HepG2 (cell line): ENCODE measurements at regions not wholly inside any gene's neighbourhood (a gene's known extent, or its start where the extent isn't known, plus 50 kb on each side); places are given as distances from the start of the nearest gene placed in this dataset.
"Not testable (repeated sequence)": the region's sequence is repeated elsewhere in the genome, so short reads cannot be mapped to it uniquely, and the experiment has no call there.

ENCODE experiments used
- ATAC-seq: fragments of 200-7000 bp; cut with Tn5 transposase; 3 replicates; pipeline ENCODE4 v1.9.1; 2020; ENCODE audit warnings: mild to moderate bottlenecking, moderate library complexity
- BruUV-seq: library from RNA; stranded (reverse); fragments of 400-500 nt; replicated peaks from 2 replicates; lab custom pipeline; 2021; lab: Mats Ljungman, UMichigan
- CTCF ChIA-PET: fragments of 300-600 bp; formaldehyde crosslinking; extraction: SDS; loops from one replicate; lab custom pipeline; 2021; ENCODE audit warnings: low total read pairs, inconsistent platforms, low intra/inter-chr PET ratio; lab: Yijun Ruan, JAX
- POLR2A ChIA-PET: fragments of 350-600 bp; sonication (Branson Sonifier 250); formaldehyde crosslinking; loops from one replicate; lab custom pipeline; 2020; ENCODE audit warnings: antibody characterized with exemption, inconsistent platforms; lab: Yijun Ruan, JAX
- DNase-seq: peaks from one replicate; pipeline ENCODE4 v3.0.0-alpha.2; 2015; ENCODE audit warnings: low spot score
- FAIRE-seq: peaks from 3 replicates; lab custom pipeline; 2011; peaks lifted over from hg19 to GRCh38; lab: Jason Lieb, UNC
- H2AFZ ChIP-seq: one replicate; pipeline ENCODE4 v1.6.1; 2011; ENCODE audit warnings: low read length, inconsistent platforms
- H3K27ac ChIP-seq: fragments of 300-600 bp; 3 replicates; pipeline ENCODE4 v1.8.0; 2011; ENCODE audit warnings: mixed run types, mild to moderate bottlenecking, mixed read lengths, low read length, inconsistent platforms; ENCODE audit not compliant: insufficient read depth; ENCODE audit errors: extremely low read length
- H3K27me3 ChIP-seq, 2 experiments: fragments of 200-600 bp in 1 of 2; 2 replicates in 1 of 2; 3 replicates in 1 of 2; pipeline versions ENCODE4 v1.6.0 to v1.8.0; 2011; ENCODE audit warnings: low read length in 2 of 2, mild to moderate bottlenecking in 2 of 2, moderate library complexity in 2 of 2, inconsistent platforms in 1 of 2; ENCODE audit not compliant: insufficient read depth in 2 of 2, control insufficient read depth in 1 of 2
- H3K36me3 ChIP-seq, 2 experiments: fragments of 200-600 bp in 1 of 2; replicated peaks in 1 of 2; 2 replicates in 1 of 2; 3 replicates in 1 of 2; pipeline versions ENCODE4 v1.5.1 to v1.8.0; 2011; ENCODE audit warnings: low read length in 2 of 2, inconsistent platforms in 1 of 2; ENCODE audit not compliant: insufficient read depth in 2 of 2, control insufficient read depth in 1 of 2
- H3K4me1 ChIP-seq: 2 replicates; pipeline ENCODE4 v1.5.1; 2012; ENCODE audit warnings: low read length, inconsistent platforms; ENCODE audit not compliant: insufficient read depth
- H3K4me2 ChIP-seq: 2 replicates; pipeline ENCODE4 v1.6.0; 2011; ENCODE audit warnings: low read depth, low read length, inconsistent platforms
- H3K4me3 ChIP-seq, 3 experiments: fragments of 200-600 bp in 1 of 3; sonication (generic), shearing (Covaris generic) in 1 of 3; replicated peaks in 1 of 3; 2 replicates each; pipeline ENCODE4 v1.5.1; 2011 to 2016; ENCODE audit warnings: low read length in 3 of 3, inconsistent platforms in 2 of 3, low read depth in 2 of 3, mild to moderate bottlenecking in 2 of 3, control low read depth in 1 of 3, mixed read lengths in 1 of 3; ENCODE audit not compliant: insufficient read depth in 1 of 3
- H3K79me2 ChIP-seq: one replicate; pipeline ENCODE4 v1.6.1; 2011; ENCODE audit warnings: low read length, inconsistent platforms; ENCODE audit not compliant: insufficient read depth
- H3K9ac ChIP-seq: 2 replicates; pipeline ENCODE4 v1.6.0; 2011; ENCODE audit warnings: mild to moderate bottlenecking, low read depth, low read length, inconsistent platforms; ENCODE audit not compliant: insufficient read depth
- H3K9me3 ChIP-seq: 2 replicates; pipeline ENCODE4 v1.5.1; 2012; ENCODE audit warnings: mild to moderate bottlenecking, low read length
- H4K20me1 ChIP-seq: 2 replicates; pipeline ENCODE4 v1.6.0; 2011; ENCODE audit warnings: inconsistent platforms, mild to moderate bottlenecking, low read length, moderate library complexity; ENCODE audit not compliant: insufficient read depth
- AGO2 ChIP-seq: fragments of 200-400 bp; formaldehyde crosslinking; optimal IDR thresholded peaks from 2 replicates; pipeline ENCODE3; 2017; ENCODE audit warnings: mild to moderate bottlenecking, low read depth, low read length, moderate library complexity
- ARNT2 ChIP-seq: sonication (generic); formaldehyde crosslinking; IDR thresholded peaks from 2 replicates; pipeline ENCODE4 v1.8.0; 2022; ENCODE audit warnings: mild to moderate bottlenecking, low read depth, missing genetic modification reagents, moderate library complexity
- FLYWCH1 ChIP-seq: sonication (generic); formaldehyde crosslinking; IDR thresholded peaks from 2 replicates; pipeline ENCODE4 v1.8.1; 2023; ENCODE audit warnings: mild to moderate bottlenecking, missing genetic modification reagents
- NCOR1 ChIP-seq: fragments of 200-600 bp; sonication (generic); IDR thresholded peaks from 2 replicates; pipeline ENCODE4 v1.7.0; 2017; ENCODE audit warnings: antibody characterized with exemption, low read length, borderline replicate concordance
- NFYB ChIP-seq: sonication (generic); formaldehyde crosslinking; IDR thresholded peaks from 2 replicates; pipeline ENCODE4 v1.4.0; 2020; ENCODE audit warnings: missing genetic modification reagents
- RAD21 ChIP-seq: fragments of 450-650 bp; formaldehyde crosslinking; IDR thresholded peaks from 2 replicates; pipeline ENCODE4 v1.5.0; 2020; ENCODE audit warnings: mild to moderate bottlenecking
- RARA ChIP-seq: IDR thresholded peaks from 2 replicates; pipeline ENCODE4 v1.6.1; 2016; ENCODE audit warnings: missing genetic modification reagents, missing compliant biosample characterization
- RBM39 ChIP-seq: fragments of 200-400 bp; formaldehyde crosslinking; IDR thresholded peaks from one replicate; pipeline ENCODE4 v1.6.1; 2018; ENCODE audit warnings: antibody characterized with exemption, mild to moderate bottlenecking, low read depth, low read length; ENCODE audit not compliant: poor library complexity, severe bottlenecking
- RXRA ChIP-seq: sonication (generic); formaldehyde crosslinking; IDR thresholded peaks from 2 replicates; pipeline ENCODE4 v1.5.1; 2020; ENCODE audit warnings: missing genetic modification reagents
- SALL1 ChIP-seq: sonication (generic); formaldehyde crosslinking; IDR thresholded peaks from 2 replicates; pipeline ENCODE4 v1.8.0; 2022; ENCODE audit warnings: mild to moderate bottlenecking, missing genetic modification reagents
- SAP130 ChIP-seq: IDR thresholded peaks from 2 replicates; pipeline ENCODE4 v1.6.1; 2016; ENCODE audit warnings: low read depth
- SKI ChIP-seq: fragments of 450-650 bp; IDR thresholded peaks from one replicate; pipeline ENCODE4 v1.6.1; 2018; ENCODE audit warnings: mild to moderate bottlenecking; ENCODE audit not compliant: partially characterized antibody
- SMC3 ChIP-seq: IDR thresholded peaks from 2 replicates; pipeline ENCODE4 v1.6.1; 2011; ENCODE audit warnings: low read length, improper control_type of control experiment
- SP4 ChIP-seq: sonication (generic); formaldehyde crosslinking; IDR thresholded peaks from 2 replicates; pipeline ENCODE4 v1.8.1; 2023; ENCODE audit warnings: mild to moderate bottlenecking, missing genetic modification reagents
- SPEN ChIP-seq: sonication (generic); formaldehyde crosslinking; IDR thresholded peaks from 2 replicates; pipeline ENCODE4 v1.5.1; 2020; ENCODE audit warnings: low read depth, mild to moderate bottlenecking, missing genetic modification reagents
- STAG1 ChIP-seq: sonication (generic); formaldehyde crosslinking; IDR thresholded peaks from 2 replicates; pipeline ENCODE4 v1.4.0; 2020; ENCODE audit warnings: missing genetic modification reagents
- TBL1XR1 ChIP-seq: fragments of 150-350 bp; IDR thresholded peaks from 2 replicates; pipeline ENCODE4 v1.6.1; 2014; ENCODE audit warnings: borderline replicate concordance, low read length; ENCODE audit not compliant: partially characterized antibody
- XRCC5 ChIP-seq: fragments of 200-400 bp; formaldehyde crosslinking; optimal IDR thresholded peaks from 2 replicates; pipeline ENCODE3; 2017; ENCODE audit warnings: mild to moderate bottlenecking, low read length
- YY1 ChIP-seq: IDR thresholded peaks from 2 replicates; pipeline ENCODE4 v1.6.1; 2011; ENCODE audit warnings: low read length, low read depth, moderate library complexity, mild to moderate bottlenecking; ENCODE audit not compliant: insufficient read depth, insufficient replicate concordance
- WGBS: methylation state at CpG from one replicate; pipeline ENCODE4 v1.1.6; 2017; ENCODE audit warnings: low lambda C conversion rate; 5-methylcytosine and 5-hydroxymethylcytosine counted together
- in situ Hi-C: cut with HindIII; loops from 2 replicates; pipeline ENCODE4 v1.10.0; 2017; ENCODE audit warnings: low pct_unique_long_range_greater_than_20kb; ENCODE audit not compliant: extremely low pct_ligation_motif_present
- intact Hi-C: fragments of 100-400 bp; cut with micrococcal nuclease; formaldehyde crosslinking; loops from one replicate; pipeline ENCODE4 v1.10.0; 2022; ENCODE audit not compliant: unreplicated experiment

GRCh38 chr11:71088314-71089215, 163.8 kb downstream of the SHANK2 start:
- 93% methylated on average over 17 of the region's 20 CpGs for WGBS
- H3K9ac ChIP-seq, H3K79me2 ChIP-seq, POLR2A ChIA-PET, H3K27me3 ChIP-seq, H3K4me1 ChIP-seq, H3K9me3 ChIP-seq, intact Hi-C loops, CTCF ChIA-PET, in situ Hi-C loops, BruUV-seq, FAIRE-seq, H3K4me2 ChIP-seq, ATAC-seq, H3K4me3 ChIP-seq, H2AFZ ChIP-seq, H3K27ac ChIP-seq, DNase-seq: not testable (repeated sequence)
- Histone ChIP-seq H4K20me1 (peaks cover 19% of the 10 kb centered on the region), H3K36me3 (peaks cover 35 to 53% of the 10 kb centered on the region in 2 experiments)
- TF ChIP-seq TBL1XR1 (peak; percentile 57), SKI (peak; percentile 65), NCOR1 (peak; percentile 82; the same call in 1 of the 2 replicates), RXRA (peak; percentile 54; the same call in 1 of the 2 replicates), RARA (CRISPR knock-in tag) (peak; percentile 60)

GRCh38 chr11:71086687-71087258, 165.6 kb downstream of the SHANK2 start:
- WGBS: 69% methylated on average over 9 of the region's 14 CpGs
- Histone ChIP-seq H3K4me3 (no peak overlapping the region), H3K4me1 (no peaks in the 10 kb centered on the region), H3K4me2 (no peak overlapping the region), H3K9ac (no peak overlapping the region), H3K36me3 (peaks cover 29 to 50% of the 10 kb centered on the region in 2 experiments), H3K27me3 (no peaks in the 10 kb centered on the region), H3K9me3 (no peaks in the 10 kb centered on the region), H3K79me2 (no peaks in the 10 kb centered on the region), H3K27ac (no peak overlapping the region), H2AFZ (no peak overlapping the region), H4K20me1 (peaks cover 19% of the 10 kb centered on the region)
- in situ Hi-C loops: no loop called here
- ATAC-seq (peak; percentile 76), FAIRE-seq (no peak), DNase-seq (peak; percentile 34)
- ChIA-PET CTCF (interaction anchor here (0.7 kb wide), 1 partner anchor 286 kb away, joined by 3 read pairs; no protein-coding TSS in a partner anchor), POLR2A (no interaction called here)
- no TSS peak for BruUV-seq
- intact Hi-C loops: loop anchor here (2.0 kb wide), 1 partner anchor 286 kb away; no protein-coding TSS in a partner anchor
- TF ChIP-seq SALL1 (0 out of 2 replicates have a peak, but pooled peaks have one; percentile 25), NCOR1 (no peak), SPEN (no peak), SAP130 (CRISPR knock-in tag) (no peak), AGO2 (peak; percentile 48), NFYB (CRISPR knock-in tag) (0 out of 2 replicates have a peak, but pooled peaks have one; percentile 20), SP4 (CRISPR knock-in tag) (no peak), YY1 (peak; percentile 22), SMC3 (peak; percentile 62), FLYWCH1 (no peak), STAG1 (CRISPR knock-in tag) (peak; percentile 81), ARNT2 (no peak), XRCC5 (peak; percentile 67), RBM39 (peak; percentile 33), RAD21 (CRISPR knock-in tag) (peak; percentile 27; the same call in 1 of the 2 replicates)
